Astrocyte of the cerebellum (primary cell): ENCODE measurements at regions not wholly inside any gene's neighbourhood (a gene's known extent, or its start where the extent isn't known, plus 50 kb on each side); places are given as distances from the start of the nearest gene placed in this dataset.

Source experiments
- DNase-seq: peaks from one replicate; pipeline ENCODE4 v3.0.0-alpha.2; 2011; ENCODE audit warnings: low read depth
- H3K4me3 ChIP-seq: 2 replicates; pipeline ENCODE4 v1.5.1; 2011; ENCODE audit warnings: mild to moderate bottlenecking, low read depth, low read length, moderate library complexity
- CTCF ChIP-seq: IDR thresholded peaks from 2 replicates; pipeline ENCODE4 v1.5.1; 2012; ENCODE audit warnings: low read length, low read depth, moderate library complexity, mild to moderate bottlenecking; ENCODE audit errors: missing control alignments
- in situ Hi-C: cut with HindIII; loops from 2 replicates; pipeline ENCODE4 v1.10.0; 2017; ENCODE audit warnings: low sequenced_read_pairs

- no peak for TF ChIP-seq CTCF
- no peak overlapping the region for H3K4me3 ChIP-seq
- in situ Hi-C loops: no loop called here
- DNase-seq: no peak
These were observed 207.5 kb downstream of the TENT4A start for GRCh38 chr5:6920628-6921256.

GRCh38 chr5:6926491-6927038, 213.3 kb downstream of the TENT4A start:
- no peak for DNase-seq
- TF ChIP-seq CTCF: no peak
- in situ Hi-C loops: no loop called here
- no peak overlapping the region for H3K4me3 ChIP-seq

GRCh38 chr5:6936031-6936430, 222.8 kb downstream of the TENT4A start:
- in situ Hi-C loops: no loop called here
- DNase-seq: no peak
- H3K4me3 ChIP-seq: no peak overlapping the region
- TF ChIP-seq CTCF: no peak

- DNase-seq: no peak
- no peak for TF ChIP-seq CTCF
- in situ Hi-C loops: no loop called here
- H3K4me3 ChIP-seq: no peak overlapping the region
These were observed 224.4 kb downstream of the TENT4A start for GRCh38 chr5:6937677-6938076.

GRCh38 chr5:6941631-6942030, 228.4 kb downstream of the TENT4A start:
- DNase-seq: no peak
- no peak overlapping the region for H3K4me3 ChIP-seq
- in situ Hi-C loops: no loop called here
- no peak for TF ChIP-seq CTCF

- in situ Hi-C loops: no loop called here
- no peak overlapping the region for H3K4me3 ChIP-seq
- no peak for TF ChIP-seq CTCF
- no peak for DNase-seq
These were observed 230.2 kb downstream of the TENT4A start for GRCh38 chr5:6943197-6944112.
